Gastroesophageal sphincter (tissue), 4 donors: ENCODE measurements at regions not wholly inside any gene's neighbourhood (a gene's known extent, or its start where the extent isn't known, plus 50 kb on each side); places are given as distances from the start of the nearest gene placed in this dataset.

ENCODE experiments used
- ATAC-seq: fragments of 150-250 bp; one replicate; pipeline ENCODE4 v1.9.1; 2016; ENCODE audit warnings: mild to moderate bottlenecking, moderate library complexity
- H3K27ac ChIP-seq, 4 donors: fragments of 200-600 bp; sonication (generic) in 3 of 4; 1 replicate in 3 of 4; 2 replicates in 1 of 4; pipeline ENCODE4 v1.5.1; 2016 to 2019
- H3K27me3 ChIP-seq: fragments of 200-600 bp; sonication (generic); one replicate; pipeline ENCODE4 v1.5.1; 2019
- H3K36me3 ChIP-seq, 2 donors: fragments of 200-600 bp; sonication (generic); one replicate each; pipeline ENCODE4 v1.5.1; 2019; ENCODE audit warnings: control low read depth in 1 of 2
- H3K4me1 ChIP-seq, 3 donors: fragments of 200-600 bp; sonication (generic); 1 replicate in 2 of 3; 2 replicates in 1 of 3; pipeline ENCODE4 v1.5.1; 2016 to 2019; ENCODE audit warnings: control low read depth in 2 of 3
- H3K4me3 ChIP-seq, 2 donors: fragments of 200-600 bp; sonication (generic); one replicate each; pipeline ENCODE4 v1.5.1; 2019; ENCODE audit warnings: mild to moderate bottlenecking in 1 of 2, moderate library complexity in 1 of 2
- H3K9me3 ChIP-seq, 3 donors: fragments of 200-600 bp; sonication (generic); one replicate each; pipeline ENCODE4 v1.5.1; 2017 to 2019; ENCODE audit warnings: control low read depth in 2 of 3
- EP300 ChIP-seq: sonication (generic); formaldehyde crosslinking; IDR thresholded peaks from one replicate; pipeline ENCODE4 v1.6.1; 2017; ENCODE audit warnings: antibody characterized with exemption, mild to moderate bottlenecking
- POLR2A ChIP-seq, 2 donors: fragments of 450-650 bp; IDR thresholded peaks; one replicate each; pipeline ENCODE4 v1.6.1; 2017; ENCODE audit warnings: antibody characterized with exemption in 2 of 2, mild to moderate bottlenecking in 2 of 2, moderate library complexity in 1 of 2
- POLR2AphosphoS5 ChIP-seq: sonication (generic); formaldehyde crosslinking; IDR thresholded peaks from one replicate; pipeline ENCODE4 v1.6.1; 2017; ENCODE audit warnings: antibody characterized with exemption
- WGBS, 2 donors: methylation state at CpG; one replicate each; pipeline ENCODE4 v1.1.5; 2018; ENCODE audit warnings: low coverage in 1 of 2; 5-methylcytosine and 5-hydroxymethylcytosine counted together
- TF ChIP-seq, protein P1 (sequence below), 4 experiments: fragments of 200-600 bp in 2 of 4; fragments of 450-650 bp in 2 of 4; sonication (generic) in 1 of 4; IDR thresholded peaks; one replicate each; pipeline ENCODE4 v1.5.1; 2017 to 2019; ENCODE audit warnings: antibody characterized with exemption in 4 of 4, mild to moderate bottlenecking in 2 of 4, moderate library complexity in 2 of 4

DNA sequence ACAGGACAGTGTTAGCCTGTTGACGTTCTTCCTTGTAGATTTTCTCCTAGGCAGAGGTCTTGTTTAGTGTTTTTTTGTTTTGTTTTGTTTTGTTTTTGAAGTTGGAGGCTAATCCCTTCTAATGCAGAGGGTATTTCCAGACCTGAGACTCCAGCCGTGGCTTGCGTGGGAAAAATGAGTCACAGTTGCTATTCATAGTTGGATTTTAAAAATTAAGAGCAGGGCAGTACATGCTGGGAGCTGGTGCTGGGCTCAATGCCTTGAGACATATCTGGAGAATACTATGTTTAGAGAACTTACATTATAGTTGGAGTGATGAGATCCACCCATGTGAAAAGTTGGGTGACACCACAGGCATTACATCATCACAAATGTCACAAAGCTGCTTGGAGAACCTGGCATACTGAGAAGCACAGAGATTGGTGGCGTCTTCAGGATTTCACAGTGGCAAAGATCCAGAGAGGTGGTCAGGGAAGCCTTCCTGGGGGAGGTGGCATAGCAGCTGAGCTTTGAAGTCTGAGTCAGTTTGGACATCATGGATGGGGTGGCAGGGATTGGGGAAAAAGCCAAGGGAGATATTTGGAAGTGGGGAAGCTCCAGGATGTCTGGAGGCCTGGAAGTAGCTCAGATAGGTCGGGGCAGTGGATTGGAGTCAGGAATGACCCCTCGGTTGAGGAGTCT, 249.4 kb downstream of the LOXHD1 start:
- WGBS, 2 donors = 29 to 37% methylated on average over 3 to 6 of the region's 6 CpGs
- Histone ChIP-seq H3K4me1 (peaks cover 1 to 65% (median 6%) of the 10 kb centered on the region in 3 donors), H3K36me3 (no peaks in the 10 kb centered on the region), H3K9me3 (no peaks in the 10 kb centered on the region), H3K4me3 (no peak overlapping the region), H3K27me3 (no peaks in the 10 kb centered on the region), H3K27ac (peak overlapping the region in 3 of 4 donors; percentile 52 to 61 (median 58))
- TF ChIP-seq, protein P1, sequence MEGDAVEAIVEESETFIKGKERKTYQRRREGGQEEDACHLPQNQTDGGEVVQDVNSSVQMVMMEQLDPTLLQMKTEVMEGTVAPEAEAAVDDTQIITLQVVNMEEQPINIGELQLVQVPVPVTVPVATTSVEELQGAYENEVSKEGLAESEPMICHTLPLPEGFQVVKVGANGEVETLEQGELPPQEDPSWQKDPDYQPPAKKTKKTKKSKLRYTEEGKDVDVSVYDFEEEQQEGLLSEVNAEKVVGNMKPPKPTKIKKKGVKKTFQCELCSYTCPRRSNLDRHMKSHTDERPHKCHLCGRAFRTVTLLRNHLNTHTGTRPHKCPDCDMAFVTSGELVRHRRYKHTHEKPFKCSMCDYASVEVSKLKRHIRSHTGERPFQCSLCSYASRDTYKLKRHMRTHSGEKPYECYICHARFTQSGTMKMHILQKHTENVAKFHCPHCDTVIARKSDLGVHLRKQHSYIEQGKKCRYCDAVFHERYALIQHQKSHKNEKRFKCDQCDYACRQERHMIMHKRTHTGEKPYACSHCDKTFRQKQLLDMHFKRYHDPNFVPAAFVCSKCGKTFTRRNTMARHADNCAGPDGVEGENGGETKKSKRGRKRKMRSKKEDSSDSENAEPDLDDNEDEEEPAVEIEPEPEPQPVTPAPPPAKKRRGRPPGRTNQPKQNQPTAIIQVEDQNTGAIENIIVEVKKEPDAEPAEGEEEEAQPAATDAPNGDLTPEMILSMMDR (IDR thresholded peaks at IDR 0.05) = no peak
- TF ChIP-seq POLR2AphosphoS5 (peak; percentile 70), EP300 (no peak), POLR2A (IDR thresholded peaks at IDR 0.05) (no peak)
- ATAC-seq = no peak

DNA sequence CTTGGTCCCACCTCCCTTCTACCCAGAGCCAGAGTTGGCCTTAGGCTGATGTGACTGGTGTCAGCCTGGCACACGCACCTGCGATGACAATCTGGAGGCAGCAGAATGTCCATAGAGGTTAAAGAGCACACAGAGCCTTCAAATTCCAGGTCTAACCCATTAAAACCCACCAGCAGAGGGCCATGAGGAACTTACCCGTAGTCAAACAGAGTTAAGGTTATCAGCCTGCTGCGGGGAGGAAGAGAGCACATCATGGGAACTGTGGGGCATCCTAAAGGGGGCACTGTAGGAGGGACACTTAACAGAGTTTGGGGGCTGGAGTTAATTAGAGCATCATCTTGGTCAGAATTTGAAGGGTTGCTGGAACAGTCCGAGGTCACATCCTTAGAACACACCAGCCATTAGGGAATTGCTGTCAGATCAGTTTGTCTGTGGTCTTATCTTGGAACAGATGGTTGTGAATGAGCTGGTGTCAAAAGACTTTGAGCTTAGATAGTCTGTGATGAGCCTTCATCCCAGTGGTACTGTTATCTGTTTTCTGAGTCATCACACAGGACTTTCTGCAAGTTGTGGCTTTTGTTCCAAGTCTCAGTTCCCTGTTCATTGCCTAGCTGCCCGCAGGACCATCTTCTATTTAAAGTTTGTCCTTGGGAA, 248.6 kb downstream of the LOXHD1 start:
- no peaks in the 10 kb centered on the region for H3K27me3 ChIP-seq
- no peaks in the 10 kb centered on the region for H3K9me3 ChIP-seq
- TF ChIP-seq, protein P1 (IDR thresholded peaks at IDR 0.05) = no peak
- TF ChIP-seq POLR2AphosphoS5 (no peak), POLR2A (IDR thresholded peaks at IDR 0.05) (no peak), EP300 (no peak)
- H3K36me3 ChIP-seq = no peaks in the 10 kb centered on the region
- peak overlapping the region in 3 of 4 donors; percentile 52 to 61 (median 58) for H3K27ac ChIP-seq
- H3K4me3 ChIP-seq = no peak overlapping the region
- peaks cover 4 to 70% (median 12%) of the 10 kb centered on the region in 3 donors for H3K4me1 ChIP-seq
- ATAC-seq = no peak
- WGBS, 2 donors = 68 to 79% methylated on average over 4 to 6 of the region's 6 CpGs

DNA sequence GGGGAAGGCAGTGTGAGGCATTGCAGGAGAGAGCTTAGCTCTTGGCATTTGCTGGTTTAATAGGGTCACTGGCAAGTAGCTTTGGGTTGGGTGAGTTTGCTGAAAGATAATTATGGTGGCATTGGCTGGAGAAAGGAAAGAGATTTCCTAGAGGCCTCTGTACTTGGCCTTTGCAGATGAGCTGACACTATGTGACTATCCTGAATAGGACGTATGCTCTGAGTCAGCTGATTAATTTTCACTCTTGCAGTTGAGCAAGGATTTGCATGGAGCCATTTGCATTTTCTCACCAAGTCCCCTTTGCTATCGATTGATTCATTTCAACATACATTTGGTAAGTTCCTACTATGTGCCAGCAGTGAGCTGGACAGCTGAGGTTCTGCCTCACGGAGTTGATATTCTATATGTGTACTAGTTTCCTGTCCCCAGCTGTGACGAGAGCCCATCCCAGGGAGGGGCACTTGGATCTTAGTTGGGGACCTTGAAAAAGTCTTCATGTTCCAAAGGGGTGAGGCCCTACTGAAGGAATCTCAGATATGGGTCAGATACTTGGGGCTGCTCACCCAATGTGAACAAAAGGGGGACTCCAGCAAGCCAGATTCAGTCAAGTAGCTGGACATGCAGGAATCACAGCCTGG, 245.7 kb downstream of the LOXHD1 start:
- TF ChIP-seq, protein P1 (IDR thresholded peaks at IDR 0.05) = no peak
- TF ChIP-seq EP300 (no peak), POLR2AphosphoS5 (no peak), POLR2A (IDR thresholded peaks at IDR 0.05) (no peak)
- Histone ChIP-seq H3K36me3 (no peaks in the 10 kb centered on the region), H3K27ac (peak overlapping the region; percentile 44 to 85 (median 80)), H3K27me3 (no peaks in the 10 kb centered on the region), H3K4me1 (peaks cover 4 to 91% (median 13%) of the 10 kb centered on the region in 3 donors), H3K4me3 (no peak overlapping the region), H3K9me3 (no peaks in the 10 kb centered on the region)
- ATAC-seq = no peak
- WGBS, 2 donors = 65 to 78% methylated on average over 2 to 3 of the region's 4 CpGs

DNA sequence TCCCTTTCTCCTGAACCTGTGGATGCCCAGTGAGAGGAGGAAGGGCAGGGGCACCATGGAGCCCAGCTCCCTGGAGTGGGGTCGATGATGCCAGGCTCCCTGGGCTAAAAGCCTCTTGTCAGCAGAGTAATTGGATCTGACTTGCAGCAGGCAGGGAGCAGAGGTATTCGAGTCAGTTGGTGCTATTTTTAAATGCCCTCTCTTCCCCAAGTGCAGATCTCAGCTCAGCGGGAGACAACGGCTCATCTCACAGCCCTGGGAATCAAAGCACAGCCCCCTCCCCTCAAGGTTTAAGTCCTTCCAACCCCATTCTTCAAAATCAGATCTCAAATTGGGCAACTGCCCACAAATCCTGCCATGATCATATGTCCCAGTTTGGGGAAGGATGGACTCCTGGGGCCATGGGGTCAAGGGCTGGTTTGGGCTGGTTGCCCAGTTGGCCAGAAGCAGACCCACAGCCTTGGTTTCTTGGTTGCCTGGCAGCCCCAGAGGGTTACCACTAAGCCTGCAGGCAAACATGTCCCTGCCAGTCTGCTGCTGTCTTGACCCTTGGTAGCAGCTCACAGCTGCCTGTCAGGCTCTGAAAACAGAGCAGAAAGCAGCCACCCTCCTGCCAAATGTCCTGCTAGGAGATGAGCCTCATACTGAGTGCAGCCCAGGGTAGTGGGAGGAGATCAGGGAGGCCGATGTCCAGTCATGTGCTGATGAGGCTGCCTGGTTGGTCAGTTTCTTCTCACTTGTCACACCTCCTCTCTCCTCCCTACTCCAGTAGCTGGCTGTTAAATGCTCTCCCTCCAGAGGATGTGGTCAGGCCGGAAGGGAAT, 244.9 kb downstream of the LOXHD1 start:
- peak; percentile 45 for TF ChIP-seq POLR2AphosphoS5
- TF ChIP-seq, protein P1 (IDR thresholded peaks at IDR 0.05) = no peak
- no peak for TF ChIP-seq EP300
- no peak for TF ChIP-seq POLR2A (IDR thresholded peaks at IDR 0.05)
- Histone ChIP-seq H3K36me3 (no peaks in the 10 kb centered on the region), H3K4me1 (peaks cover 4 to 90% (median 13%) of the 10 kb centered on the region in 3 donors), H3K27ac (peak overlapping the region; percentile 77 to 86 (median 84)), H3K27me3 (no peaks in the 10 kb centered on the region), H3K4me3 (no peak overlapping the region), H3K9me3 (no peaks in the 10 kb centered on the region)
- 0 to 20% methylated on average over 1 to 2 of the region's 6 CpGs for WGBS, 2 donors
- peak; percentile 82 for ATAC-seq
